PFSK-1 (cell line): ENCODE measurements at regions not wholly inside any gene's neighbourhood (a gene's known extent, or its start where the extent isn't known, plus 50 kb on each side); places are given as distances from the start of the nearest gene placed in this dataset.

ENCODE experiments used
- FOXP2 ChIP-seq: optimal IDR thresholded peaks from 2 replicates; pipeline ENCODE3; 2011; ENCODE audit warnings: borderline replicate concordance, control low read depth, inconsistent platforms; ENCODE audit not compliant: insufficient read depth; ENCODE audit errors: extremely low read length, extremely low read depth
- POLR2AphosphoS5 ChIP-seq: IDR thresholded peaks from 2 replicates; pipeline ENCODE4 v1.6.1; 2012; ENCODE audit warnings: low read depth, mild to moderate bottlenecking, control low read depth, low read length, moderate library complexity
- SIN3A ChIP-seq: IDR thresholded peaks from 2 replicates; pipeline ENCODE4 v1.6.1; 2012; ENCODE audit warnings: mild to moderate bottlenecking, low read length, moderate library complexity, borderline replicate concordance; ENCODE audit not compliant: insufficient read depth
- TAF1 ChIP-seq: IDR thresholded peaks from 2 replicates; pipeline ENCODE4 v1.6.1; 2012; ENCODE audit warnings: low read length, control low read depth, borderline replicate concordance; ENCODE audit not compliant: insufficient read depth
- TF ChIP-seq, protein P1 (sequence below), 2 experiments: IDR thresholded peaks; 2 replicates each; pipeline versions ENCODE4 v1.6.1 to v1.8.0; 2011 to 2012; ENCODE audit warnings: low read depth in 2 of 2, low read length in 2 of 2, control low read depth in 1 of 2, inconsistent platforms in 1 of 2, mild to moderate bottlenecking in 1 of 2, moderate library complexity in 1 of 2; ENCODE audit not compliant: insufficient read depth in 1 of 2

DNA sequence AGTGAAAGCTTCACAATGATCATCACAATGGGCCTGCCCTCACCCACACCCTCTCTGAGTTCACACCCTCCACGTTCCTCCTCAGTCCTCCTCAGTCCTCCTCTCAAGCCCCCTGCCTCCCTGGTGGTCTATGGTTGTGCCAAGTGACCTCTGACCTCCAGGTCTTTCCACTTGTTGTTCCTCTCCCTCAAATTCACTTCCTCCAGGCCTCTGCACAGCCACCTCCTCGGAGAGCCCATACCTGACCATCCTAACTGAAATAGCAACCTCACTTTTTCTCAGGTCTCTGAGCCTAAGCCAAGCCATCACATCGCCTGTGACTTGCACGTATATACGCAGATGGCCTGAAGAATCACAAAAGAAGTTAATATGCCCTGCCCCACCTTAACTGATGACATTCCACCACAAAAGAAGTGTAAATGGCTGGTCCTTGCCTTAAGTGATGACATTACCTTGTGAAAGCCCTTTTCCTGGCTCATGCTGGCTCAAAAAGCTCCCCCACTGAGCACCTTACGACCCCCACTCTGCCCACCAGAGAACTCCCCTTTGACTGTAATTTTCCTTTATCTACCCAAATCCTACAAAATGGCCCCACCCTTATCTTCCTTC lies 293.4 kb upstream of the TENM3 start:
- no peak for TF ChIP-seq SIN3A
- TF ChIP-seq, protein P1, sequence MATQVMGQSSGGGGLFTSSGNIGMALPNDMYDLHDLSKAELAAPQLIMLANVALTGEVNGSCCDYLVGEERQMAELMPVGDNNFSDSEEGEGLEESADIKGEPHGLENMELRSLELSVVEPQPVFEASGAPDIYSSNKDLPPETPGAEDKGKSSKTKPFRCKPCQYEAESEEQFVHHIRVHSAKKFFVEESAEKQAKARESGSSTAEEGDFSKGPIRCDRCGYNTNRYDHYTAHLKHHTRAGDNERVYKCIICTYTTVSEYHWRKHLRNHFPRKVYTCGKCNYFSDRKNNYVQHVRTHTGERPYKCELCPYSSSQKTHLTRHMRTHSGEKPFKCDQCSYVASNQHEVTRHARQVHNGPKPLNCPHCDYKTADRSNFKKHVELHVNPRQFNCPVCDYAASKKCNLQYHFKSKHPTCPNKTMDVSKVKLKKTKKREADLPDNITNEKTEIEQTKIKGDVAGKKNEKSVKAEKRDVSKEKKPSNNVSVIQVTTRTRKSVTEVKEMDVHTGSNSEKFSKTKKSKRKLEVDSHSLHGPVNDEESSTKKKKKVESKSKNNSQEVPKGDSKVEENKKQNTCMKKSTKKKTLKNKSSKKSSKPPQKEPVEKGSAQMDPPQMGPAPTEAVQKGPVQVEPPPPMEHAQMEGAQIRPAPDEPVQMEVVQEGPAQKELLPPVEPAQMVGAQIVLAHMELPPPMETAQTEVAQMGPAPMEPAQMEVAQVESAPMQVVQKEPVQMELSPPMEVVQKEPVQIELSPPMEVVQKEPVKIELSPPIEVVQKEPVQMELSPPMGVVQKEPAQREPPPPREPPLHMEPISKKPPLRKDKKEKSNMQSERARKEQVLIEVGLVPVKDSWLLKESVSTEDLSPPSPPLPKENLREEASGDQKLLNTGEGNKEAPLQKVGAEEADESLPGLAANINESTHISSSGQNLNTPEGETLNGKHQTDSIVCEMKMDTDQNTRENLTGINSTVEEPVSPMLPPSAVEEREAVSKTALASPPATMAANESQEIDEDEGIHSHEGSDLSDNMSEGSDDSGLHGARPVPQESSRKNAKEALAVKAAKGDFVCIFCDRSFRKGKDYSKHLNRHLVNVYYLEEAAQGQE (IDR thresholded peaks at IDR 0.05; ENCODE audit: insufficient read depth in 1 of 2, low read depth in 2 of 2, low read length in 2 of 2), result no peak
- no peak for TF ChIP-seq TAF1
- no peak for TF ChIP-seq POLR2AphosphoS5
- TF ChIP-seq FOXP2, result no peak

DNA sequence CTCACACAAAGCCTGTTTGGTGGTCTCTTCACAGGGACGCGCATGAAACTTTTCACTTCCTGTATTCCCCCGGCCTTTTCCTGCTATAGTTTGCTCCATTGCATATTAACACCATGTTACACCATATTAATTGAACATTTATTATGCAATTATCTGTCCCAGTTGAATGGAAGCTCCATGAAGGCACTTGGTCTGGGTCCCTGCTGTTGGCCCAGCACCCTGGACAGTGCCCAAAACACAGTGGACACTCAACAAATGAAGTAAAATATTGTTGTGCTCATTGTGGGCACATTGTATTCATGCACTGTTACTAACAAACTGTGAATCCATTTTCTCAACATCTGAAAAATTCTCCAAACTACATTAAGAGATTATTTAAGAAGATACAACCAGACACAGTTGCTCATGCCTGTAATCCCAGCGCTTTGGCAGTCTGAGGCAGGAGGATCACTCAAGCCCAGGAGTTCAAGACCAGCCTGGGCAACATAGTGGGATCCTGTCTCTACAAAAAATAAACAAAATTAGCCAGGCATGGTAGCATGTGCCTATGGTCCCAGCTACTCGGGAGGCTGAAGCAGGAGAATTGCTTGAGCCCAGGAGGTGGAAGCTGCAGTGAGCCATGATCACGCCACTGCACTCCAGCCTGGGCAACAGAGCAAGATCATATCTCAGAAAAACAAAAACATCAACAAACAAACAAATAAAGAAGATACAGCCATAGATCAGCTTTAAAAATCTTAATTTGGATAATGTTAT lies 292.7 kb upstream of the TENM3 start:
- TF ChIP-seq, protein P1 (IDR thresholded peaks at IDR 0.05; ENCODE audit: insufficient read depth in 1 of 2, low read depth in 2 of 2, low read length in 2 of 2), result peak; percentile 82 to 95
- no peak for TF ChIP-seq TAF1

DNA sequence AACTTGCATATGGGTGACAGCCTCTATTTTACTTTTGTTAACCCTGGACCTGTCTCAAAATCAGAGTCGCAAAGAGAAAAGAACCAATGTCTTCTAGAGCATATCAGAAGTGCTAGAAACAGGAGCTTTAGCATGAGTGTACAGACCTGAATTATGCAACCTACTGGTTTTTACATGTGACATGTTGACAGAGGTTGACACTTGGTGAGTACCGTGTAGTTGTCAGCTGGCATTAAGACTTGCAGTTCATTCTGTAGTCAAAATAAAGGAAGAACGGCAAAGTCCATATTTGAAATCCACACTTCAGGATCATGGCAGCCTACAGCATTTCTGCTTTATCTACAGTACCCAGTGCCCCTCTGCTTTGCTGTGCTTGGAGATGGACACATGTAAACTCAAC lies 291.9 kb upstream of the TENM3 start:
- TF ChIP-seq SIN3A, result no peak
- no peak for TF ChIP-seq POLR2AphosphoS5
- TF ChIP-seq, protein P1 (IDR thresholded peaks at IDR 0.05; ENCODE audit: insufficient read depth in 1 of 2, low read depth in 2 of 2, low read length in 2 of 2), result no peak
- no peak for TF ChIP-seq TAF1
- no peak for TF ChIP-seq FOXP2

DNA sequence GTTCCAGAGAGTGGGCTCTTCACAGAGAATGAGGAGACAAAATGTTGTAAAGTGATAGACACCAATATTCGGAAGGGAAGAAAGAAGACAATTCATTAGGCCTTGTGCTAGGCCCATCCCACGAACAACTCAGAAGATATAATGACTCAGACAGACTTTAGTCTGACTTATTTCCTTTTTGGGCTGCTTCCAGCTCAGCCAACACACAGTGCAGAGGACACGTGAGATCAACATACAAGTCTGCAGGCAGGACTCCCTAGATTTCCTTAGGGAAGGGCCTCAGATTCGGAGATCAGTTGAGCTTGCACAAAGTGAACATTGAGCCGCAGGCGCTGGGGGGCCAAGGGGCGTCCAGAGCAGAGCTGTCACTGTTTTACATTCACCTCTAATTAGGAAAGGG lies 290.7 kb upstream of the TENM3 start:
- no peak; the same call in 1 of the 2 replicates for TF ChIP-seq POLR2AphosphoS5
- no peak for TF ChIP-seq FOXP2
- TF ChIP-seq TAF1, result 0 out of 2 replicates have a peak, but pooled peaks have one; percentile 36
- 0 out of 2 replicates have a peak, but pooled peaks have one; percentile 31 for TF ChIP-seq SIN3A
- TF ChIP-seq, protein P1 (IDR thresholded peaks at IDR 0.05; ENCODE audit: insufficient read depth in 1 of 2, low read depth in 2 of 2, low read length in 2 of 2), result peak in 1 of 2 experiments; percentile 54; a peak in 1 of 4 replicates
